ENCODE measurements at regions not wholly inside any gene's neighbourhood (a gene's known extent, or its start where the extent isn't known, plus 50 kb on each side); places are given as distances from the start of the nearest gene placed in this dataset.
"Not testable (repeated sequence)": the region's sequence is repeated elsewhere in the genome, so short reads cannot be mapped to it uniquely, and the experiment has no call there.

- DNase-seq (ENCODE audit: low read depth in 4 of 4, low spot score in 1 of 4), result no peak
These were observed 297.2 kb downstream of the MED10 start for GRCh38 chr5:6080930-6081726.

- DNase-seq (ENCODE audit: low read depth in 4 of 4, low spot score in 1 of 4), result no peak
These were observed 297.9 kb downstream of the MED10 start for GRCh38 chr5:6080436-6080835.

GRCh38 chr5:6078881-6079280 is 299.5 kb downstream of the MED10 start:
- DNase-seq (ENCODE audit: low read depth in 4 of 4, low spot score in 1 of 4), result no peak

GRCh38 chr5:6076341-6077239 is 301.8 kb downstream of the MED10 start:
- no peak for DNase-seq (ENCODE audit: low read depth in 4 of 4, low spot score in 1 of 4)

GRCh38 chr5:6072488-6072887 is 305.9 kb downstream of the MED10 start:
- DNase-seq (ENCODE audit: low read depth in 4 of 4, low spot score in 1 of 4), result not testable (repeated sequence)

- no peak for DNase-seq (ENCODE audit: low read depth in 4 of 4, low spot score in 1 of 4)
These were observed 308.7 kb downstream of the MED10 start for GRCh38 chr5:6069496-6070185.

- DNase-seq (ENCODE audit: low read depth in 4 of 4, low spot score in 1 of 4), result no peak
These were observed 312.3 kb downstream of the MED10 start for GRCh38 chr5:6066016-6066415.

GRCh38 chr5:6059137-6059800 is 319.1 kb downstream of the MED10 start:
- DNase-seq (ENCODE audit: low read depth in 4 of 4, low spot score in 1 of 4), result no peak

GRCh38 chr5:6058055-6058715 is 320.2 kb downstream of the MED10 start:
- no peak for DNase-seq (ENCODE audit: low read depth in 4 of 4, low spot score in 1 of 4)

GRCh38 chr5:6056280-6056679 is 322.1 kb downstream of the MED10 start:
- DNase-seq (ENCODE audit: low read depth in 4 of 4, low spot score in 1 of 4), result no peak

- DNase-seq (ENCODE audit: low read depth in 4 of 4, low spot score in 1 of 4), result no peak
These were observed 328.7 kb downstream of the MED10 start for GRCh38 chr5:6049662-6050061.

- DNase-seq (ENCODE audit: low read depth in 4 of 4, low spot score in 1 of 4), result no peak
These were observed 329.6 kb downstream of the MED10 start for GRCh38 chr5:6048746-6049145.

- no peak for DNase-seq (ENCODE audit: low read depth in 4 of 4, low spot score in 1 of 4)
These were observed 331.9 kb downstream of the MED10 start for GRCh38 chr5:6046296-6046967.

GRCh38 chr5:6043491-6044310 is 334.6 kb downstream of the MED10 start:
- no peak for DNase-seq (ENCODE audit: low read depth in 4 of 4, low spot score in 1 of 4)

GRCh38 chr5:6041977-6042550 is 336.3 kb downstream of the MED10 start:
- no peak for DNase-seq (ENCODE audit: low read depth in 4 of 4, low spot score in 1 of 4)

- DNase-seq (ENCODE audit: low read depth in 4 of 4, low spot score in 1 of 4), result no peak
These were observed 339.2 kb downstream of the MED10 start for GRCh38 chr5:6039111-6039510.

GRCh38 chr5:6036006-6036405 is 342.3 kb downstream of the MED10 start:
- DNase-seq (ENCODE audit: low read depth in 4 of 4, low spot score in 1 of 4), result no peak

- no peak for DNase-seq (ENCODE audit: low read depth in 4 of 4, low spot score in 1 of 4)
These were observed 348.5 kb downstream of the MED10 start for GRCh38 chr5:6029811-6030271.
